B cell (primary cell): ENCODE measurements at regions not wholly inside any gene's neighbourhood (a gene's known extent, or its start where the extent isn't known, plus 50 kb on each side); places are given as distances from the start of the nearest gene placed in this dataset.

ENCODE experiments used
- ATAC-seq: fragments of 200-7000 bp; cut with Tn5 transposase; one replicate; pipeline ENCODE4 v1.10.0; 2021; ENCODE audit warnings: low read depth, mild to moderate bottlenecking, moderate number of reproducible peaks, moderate library complexity
- CTCF ChIA-PET: fragments of 350-600 bp; sonication (Branson Sonifier 250); formaldehyde crosslinking; loops from one replicate; lab custom pipeline; 2021; ENCODE audit warnings: antibody characterized with exemption, inconsistent platforms; lab: Charles Lee
- POLR2A ChIA-PET: fragments of 350-600 bp; sonication (Branson Sonifier 250); formaldehyde crosslinking; loops from one replicate; lab custom pipeline; 2021; ENCODE audit warnings: antibody characterized with exemption; lab: Charles Lee
- DNase-seq: peaks from one replicate; pipeline ENCODE4 v3.0.0; 2013
- H2AFZ ChIP-seq: 2 replicates; pipeline ENCODE4 v1.6.1; 2012; ENCODE audit warnings: mild to moderate bottlenecking, low read depth, low read length; ENCODE audit not compliant: insufficient read depth, poor library complexity, severe bottlenecking
- H3K27ac ChIP-seq, 2 donors: 1 replicate in 1 of 2; 2 replicates in 1 of 2; pipeline ENCODE4 v1.5.1; 2012 to 2013; ENCODE audit warnings: low read length in 2 of 2, mild to moderate bottlenecking in 2 of 2, moderate library complexity in 1 of 2
- H3K27me3 ChIP-seq, 4 experiments: fragments of 200-600 bp in 1 of 4; sonication (generic) in 1 of 4; replicated peaks in 1 of 4; 1 replicate in 2 of 4; 2 replicates in 2 of 4; pipeline versions ENCODE4 v1.6.1 to v1.7.0; 2013 to 2016; ENCODE audit warnings: low read length in 3 of 4, mild to moderate bottlenecking in 2 of 4, mixed read lengths in 1 of 4, moderate library complexity in 1 of 4; ENCODE audit not compliant: insufficient read depth in 4 of 4, control insufficient read depth in 3 of 4; ENCODE audit errors: control extremely low read depth in 1 of 4
- H3K36me3 ChIP-seq, 2 experiments: replicated peaks in 1 of 2; 1 replicate in 1 of 2; 2 replicates in 1 of 2; pipeline versions ENCODE4 v1.6.1 to v1.7.1; 2013; ENCODE audit warnings: low read length in 1 of 2; ENCODE audit not compliant: insufficient read depth in 2 of 2, control insufficient read depth in 1 of 2; ENCODE audit errors: control extremely low read depth in 1 of 2, extremely low read depth in 1 of 2
- H3K4me1 ChIP-seq, 2 donors: fragments of 200-600 bp in 1 of 2; sonication (generic) in 1 of 2; 1 replicate in 1 of 2; 2 replicates in 1 of 2; pipeline versions ENCODE4 v1.5.1 to v1.6.1; 2013 to 2017; ENCODE audit warnings: low read length in 2 of 2; ENCODE audit not compliant: control insufficient read depth in 2 of 2, insufficient read depth in 2 of 2
- H3K4me2 ChIP-seq: replicated peaks from 2 replicates; pipeline ENCODE3; 2012; ENCODE audit warnings: mild to moderate bottlenecking, low read depth, low read length; ENCODE audit not compliant: poor library complexity, severe bottlenecking
- H3K4me3 ChIP-seq, 5 experiments: fragments of 200-600 bp in 1 of 5; sonication (generic) in 1 of 5; 1 replicate in 3 of 5; 2 replicates in 2 of 5; pipeline versions ENCODE4 v1.5.1 to v1.7.0; 2011 to 2016; ENCODE audit warnings: low read length in 4 of 5, mild to moderate bottlenecking in 4 of 5, low read depth in 2 of 5, control low read depth in 1 of 5, moderate library complexity in 1 of 5; ENCODE audit not compliant: insufficient read depth in 1 of 5; ENCODE audit errors: control extremely low read depth in 1 of 5, extremely low read depth in 1 of 5
- H3K79me2 ChIP-seq: fragments of 200-600 bp; sonication (generic); one replicate; pipeline ENCODE4 v1.6.0; 2016; ENCODE audit warnings: low read length; ENCODE audit not compliant: control insufficient read depth, insufficient read depth
- H3K9ac ChIP-seq: fragments of 200-600 bp; sonication (generic); 2 replicates; pipeline ENCODE4 v1.6.1; 2017; ENCODE audit warnings: mild to moderate bottlenecking, low read length, moderate library complexity
- H3K9me3 ChIP-seq, 3 donors: one replicate each; pipeline versions ENCODE4 v1.6.1 to v1.7.1; 2013; ENCODE audit warnings: low read length in 2 of 3; ENCODE audit not compliant: control insufficient read depth in 2 of 3, insufficient read depth in 1 of 3; ENCODE audit errors: control extremely low read depth in 1 of 3
- H4K20me1 ChIP-seq: 2 replicates; pipeline ENCODE4 v1.6.0; 2012; ENCODE audit warnings: mild to moderate bottlenecking, low read length; ENCODE audit not compliant: insufficient read depth, control insufficient read depth, poor library complexity, severe bottlenecking
- H3K27ac Mint-ChIP-seq: one replicate; pipeline ENCODE4 v1.8.0; 2021; ENCODE audit warnings: mixed read lengths
- H3K27me3 Mint-ChIP-seq: one replicate; pipeline ENCODE4 v1.8.0; 2021; ENCODE audit warnings: mixed read lengths
- H3K4me1 Mint-ChIP-seq: one replicate; pipeline ENCODE4 v1.8.0; 2021; ENCODE audit warnings: mixed read lengths
- H3K4me3 Mint-ChIP-seq: one replicate; pipeline ENCODE4 v1.8.0; 2021; ENCODE audit warnings: mixed read lengths
- H3K9me3 Mint-ChIP-seq: one replicate; pipeline ENCODE4 v1.8.0; 2022; ENCODE audit warnings: mixed read lengths; ENCODE audit not compliant: insufficient read depth
- EZH2 ChIP-seq: IDR thresholded peaks from 2 replicates; pipeline ENCODE4 v1.6.1; 2012; ENCODE audit warnings: borderline replicate concordance, low read depth, mild to moderate bottlenecking, moderate library complexity, low read length; ENCODE audit not compliant: insufficient read depth, poor library complexity, severe bottlenecking
- WGBS: methylation state at CpG from one replicate; pipeline ENCODE4 v1.1.5; 2013; ENCODE audit warnings: missing lambda C conversion rate; ENCODE audit not compliant: insufficient coverage; 5-methylcytosine and 5-hydroxymethylcytosine counted together
- intact Hi-C: fragments of 100-400 bp; cut with micrococcal nuclease; formaldehyde crosslinking; loops from one replicate; pipeline ENCODE4 v1.10.0; 2022
- TF ChIP-seq, protein P1 (sequence below): fragments of 200-600 bp; IDR thresholded peaks from one replicate; pipeline ENCODE4 v1.8.0; 2022; ENCODE audit warnings: antibody characterized with exemption, mild to moderate bottlenecking

- Mint-ChIP-seq H3K4me3 (no peak overlapping the region), H3K27me3 (no peaks in the 10 kb centered on the region), H3K27ac (no peak overlapping the region), H3K4me1 (no peaks in the 10 kb centered on the region), H3K9me3 (no peaks in the 10 kb centered on the region)
- WGBS = 90% methylated on average over 9 of the region's 9 CpGs
- H3K27me3 ChIP-seq = no peaks in the 10 kb centered on the region
- H3K4me2 ChIP-seq = no peak overlapping the region
- CTCF ChIA-PET = no interaction called here
- POLR2A ChIA-PET = no interaction called here
- no peaks in the 10 kb centered on the region for H3K79me2 ChIP-seq
- intact Hi-C loops = no loop called here
- H2AFZ ChIP-seq = no peak overlapping the region
- H3K9me3 ChIP-seq = no peaks in the 10 kb centered on the region
- no peak for TF ChIP-seq EZH2
- TF ChIP-seq, protein P1, sequence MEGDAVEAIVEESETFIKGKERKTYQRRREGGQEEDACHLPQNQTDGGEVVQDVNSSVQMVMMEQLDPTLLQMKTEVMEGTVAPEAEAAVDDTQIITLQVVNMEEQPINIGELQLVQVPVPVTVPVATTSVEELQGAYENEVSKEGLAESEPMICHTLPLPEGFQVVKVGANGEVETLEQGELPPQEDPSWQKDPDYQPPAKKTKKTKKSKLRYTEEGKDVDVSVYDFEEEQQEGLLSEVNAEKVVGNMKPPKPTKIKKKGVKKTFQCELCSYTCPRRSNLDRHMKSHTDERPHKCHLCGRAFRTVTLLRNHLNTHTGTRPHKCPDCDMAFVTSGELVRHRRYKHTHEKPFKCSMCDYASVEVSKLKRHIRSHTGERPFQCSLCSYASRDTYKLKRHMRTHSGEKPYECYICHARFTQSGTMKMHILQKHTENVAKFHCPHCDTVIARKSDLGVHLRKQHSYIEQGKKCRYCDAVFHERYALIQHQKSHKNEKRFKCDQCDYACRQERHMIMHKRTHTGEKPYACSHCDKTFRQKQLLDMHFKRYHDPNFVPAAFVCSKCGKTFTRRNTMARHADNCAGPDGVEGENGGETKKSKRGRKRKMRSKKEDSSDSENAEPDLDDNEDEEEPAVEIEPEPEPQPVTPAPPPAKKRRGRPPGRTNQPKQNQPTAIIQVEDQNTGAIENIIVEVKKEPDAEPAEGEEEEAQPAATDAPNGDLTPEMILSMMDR = no peak
- H3K9ac ChIP-seq = no peak overlapping the region
- H3K27ac ChIP-seq = no peak overlapping the region
- DNase-seq = no peak
- no peak overlapping the region for H3K4me3 ChIP-seq
- ATAC-seq = no peak
- H4K20me1 ChIP-seq = no peaks in the 10 kb centered on the region
- H3K36me3 ChIP-seq = no peaks in the 10 kb centered on the region
- no peaks in the 10 kb centered on the region for H3K4me1 ChIP-seq
Observed at GRCh38 chr22:44365832-44366231, 53.1 kb upstream of the SHISAL1 start.

GRCh38 chr22:44365191-44365590 is 52.4 kb upstream of the SHISAL1 start:
- H3K4me3 ChIP-seq = no peak overlapping the region
- H3K4me2 ChIP-seq = no peak overlapping the region
- intact Hi-C loops = no loop called here
- Mint-ChIP-seq H3K27me3 (no peaks in the 10 kb centered on the region), H3K27ac (no peak overlapping the region), H3K4me1 (no peaks in the 10 kb centered on the region), H3K4me3 (no peak overlapping the region), H3K9me3 (no peaks in the 10 kb centered on the region)
- TF ChIP-seq, protein P1 = no peak
- TF ChIP-seq EZH2 = no peak
- no peak overlapping the region for H2AFZ ChIP-seq
- 87% methylated on average over 9 of the region's 9 CpGs for WGBS
- no peaks in the 10 kb centered on the region for H3K27me3 ChIP-seq
- H4K20me1 ChIP-seq = no peaks in the 10 kb centered on the region
- no peaks in the 10 kb centered on the region for H3K9me3 ChIP-seq
- no peaks in the 10 kb centered on the region for H3K4me1 ChIP-seq
- ChIA-PET CTCF (no interaction called here), POLR2A (no interaction called here)
- ATAC-seq = no peak
- no peaks in the 10 kb centered on the region for H3K36me3 ChIP-seq
- no peak overlapping the region for H3K9ac ChIP-seq
- H3K27ac ChIP-seq = no peak overlapping the region
- no peak for DNase-seq
- no peaks in the 10 kb centered on the region for H3K79me2 ChIP-seq
